ENCODE measurements at regions not wholly inside any gene's neighbourhood (a gene's known extent, or its start where the extent isn't known, plus 50 kb on each side); places are given as distances from the start of the nearest gene placed in this dataset.

DNA sequence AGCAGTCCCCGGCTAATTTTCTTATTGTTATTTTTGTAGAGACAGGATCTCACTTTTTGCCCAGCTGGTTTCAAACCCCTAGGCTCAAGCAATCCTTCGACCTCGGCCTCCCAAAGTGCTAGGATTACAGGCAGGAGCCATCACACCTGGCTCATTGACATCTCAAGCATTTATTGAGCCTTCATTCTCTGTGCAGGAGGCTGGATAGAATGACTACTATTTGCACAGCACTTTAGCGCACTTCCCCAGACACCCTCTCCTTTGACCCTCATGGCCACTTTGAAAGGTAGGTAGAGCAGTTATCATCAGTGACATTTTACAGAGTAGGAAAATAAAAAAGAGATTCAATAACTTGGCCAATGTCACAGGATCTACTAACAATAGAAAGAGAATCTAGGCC lies 124.0 kb upstream of the STXBP5 start:
- no peak for DNase-seq

DNA sequence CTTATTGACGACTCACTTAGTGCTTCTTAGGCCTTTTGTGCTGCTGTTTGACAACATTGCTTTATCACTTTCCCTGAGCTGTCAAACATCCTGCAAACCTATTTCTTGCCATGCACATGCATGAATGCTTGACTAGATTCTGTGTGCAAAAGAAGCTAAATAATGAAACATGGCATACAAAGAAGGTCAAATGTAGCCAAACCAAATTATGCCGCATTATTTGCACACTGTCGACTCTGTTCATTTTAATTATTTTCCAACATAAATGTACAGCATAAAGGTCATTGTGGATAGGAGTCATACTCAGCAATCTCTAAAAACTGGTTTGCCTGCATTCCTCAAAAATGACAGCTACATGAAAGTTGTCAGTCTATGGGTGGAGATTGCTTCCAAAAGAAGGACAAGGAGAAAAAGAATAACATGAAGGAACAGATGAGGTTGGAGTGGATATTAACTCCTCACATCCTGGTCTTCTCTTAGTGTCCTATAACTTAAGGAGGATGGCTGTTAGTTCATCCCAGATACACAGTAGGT lies 123.1 kb upstream of the STXBP5 start:
- no peak for DNase-seq

DNA sequence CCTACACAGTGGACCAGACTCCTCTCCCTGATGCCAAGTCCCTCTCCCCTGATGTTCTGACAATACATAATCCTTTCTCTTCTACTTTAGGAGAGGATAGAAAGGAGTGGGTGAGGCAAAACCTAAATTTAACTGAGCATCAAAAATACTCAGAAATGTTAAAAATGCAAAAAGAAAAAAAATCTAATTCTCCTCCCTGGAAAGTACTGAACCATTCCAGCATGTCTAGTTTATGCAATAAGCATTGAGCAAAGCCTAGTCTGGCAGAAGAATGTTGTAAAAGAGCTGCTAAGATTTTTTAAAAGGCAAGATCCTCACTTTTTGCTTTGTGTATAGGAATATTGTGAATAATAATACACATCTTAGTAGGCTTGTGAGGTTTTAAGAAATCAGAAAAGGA lies 116.6 kb upstream of the STXBP5 start:
- no peak for DNase-seq

DNA sequence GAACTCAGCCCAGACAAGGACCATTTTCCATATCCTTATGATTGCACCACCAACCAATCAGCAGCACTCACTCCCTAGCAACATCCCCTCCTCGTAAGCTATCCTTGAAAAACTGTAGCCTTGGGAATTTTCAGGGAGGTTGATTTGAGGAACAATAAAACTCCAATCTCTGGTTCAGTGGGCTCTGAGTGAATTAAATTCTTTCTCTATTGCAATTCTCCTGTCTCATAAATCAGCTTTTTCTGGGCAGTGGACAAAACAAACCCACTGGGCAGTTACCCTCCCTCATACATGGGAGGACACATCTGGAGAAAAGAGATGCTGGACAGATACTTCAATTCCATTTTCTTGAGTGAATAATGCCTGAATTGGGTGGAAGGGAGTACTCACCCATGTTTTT lies 115.4 kb upstream of the STXBP5 start:
- no peak for DNase-seq

DNA sequence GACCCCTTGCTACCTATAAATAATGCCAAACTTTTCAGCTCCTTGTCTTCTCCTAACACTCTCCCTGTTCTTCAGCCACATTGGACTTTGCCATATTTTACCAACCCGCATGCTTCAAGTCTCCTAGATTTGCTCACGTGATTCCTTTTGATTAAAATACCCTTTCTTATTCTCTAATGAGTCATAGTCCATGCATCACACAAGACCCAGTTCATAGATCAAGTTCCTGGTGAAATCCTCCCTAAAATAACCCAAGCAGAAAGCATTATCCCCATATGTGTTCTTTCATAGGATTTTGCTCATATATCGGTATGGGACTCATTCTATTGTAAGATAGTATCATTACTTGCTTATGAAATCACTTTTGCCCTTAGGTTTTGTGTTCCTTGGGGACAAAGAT lies 108.9 kb upstream of the STXBP5 start:
- no peak for DNase-seq

DNA sequence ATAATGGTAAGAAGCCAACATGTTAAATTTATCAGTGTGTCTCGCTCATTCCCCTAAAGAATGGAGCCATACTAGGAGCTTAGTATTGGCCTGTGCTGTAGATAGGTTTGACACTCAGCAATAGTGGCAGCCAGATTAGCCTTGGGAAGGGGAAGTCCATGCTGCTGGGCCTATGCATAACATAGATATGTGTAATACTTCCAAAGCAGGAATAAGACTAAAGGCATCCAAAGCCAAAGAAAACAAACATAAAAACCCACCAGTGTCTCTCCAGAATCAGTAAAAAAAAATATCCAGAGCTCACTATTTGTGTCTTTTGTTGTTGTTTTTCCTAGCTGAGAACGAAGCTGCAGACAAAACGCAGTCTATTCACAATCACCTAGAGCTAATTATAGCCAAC lies 104.2 kb upstream of the STXBP5 start:
- DNase-seq, result no peak

DNA sequence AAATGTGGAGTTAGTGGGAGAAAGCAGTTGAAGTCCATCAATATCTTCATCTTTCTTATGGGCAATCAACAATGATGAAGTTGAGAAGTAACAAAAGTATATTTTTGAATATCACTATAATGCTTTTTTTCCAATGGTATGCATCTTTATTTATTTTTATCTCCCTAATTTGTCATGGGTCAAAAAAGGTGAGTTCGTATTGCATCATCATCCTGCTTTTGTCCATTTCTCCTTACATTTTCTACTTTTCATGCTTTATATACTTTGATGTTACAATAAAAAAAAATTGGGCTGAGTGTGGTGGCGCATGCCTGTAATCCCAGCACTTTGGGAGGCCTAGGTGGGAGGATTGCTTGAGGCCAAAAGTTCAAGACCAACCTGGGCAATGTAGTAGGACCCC lies 101.2 kb upstream of the STXBP5 start:
- no peak for DNase-seq

DNA sequence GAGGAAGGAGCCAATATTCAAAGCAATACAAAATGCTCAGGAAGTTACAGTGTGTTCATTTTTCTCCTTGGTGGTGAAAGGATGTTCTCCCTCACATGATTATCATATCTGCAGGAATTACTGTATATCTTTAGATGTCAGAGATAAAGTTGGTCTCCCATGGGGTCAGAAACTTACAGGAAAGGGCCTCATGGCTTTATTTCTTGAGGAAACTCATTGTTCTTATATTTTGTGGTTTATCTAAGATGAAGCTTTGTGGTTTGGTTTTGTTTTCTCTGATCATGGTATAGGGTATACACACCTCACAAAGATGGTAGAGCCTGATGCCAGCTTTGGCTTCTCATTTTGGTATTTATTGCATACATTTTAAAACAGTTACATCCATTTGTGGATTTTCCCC lies 100.5 kb upstream of the STXBP5 start:
- DNase-seq, result no peak

DNA sequence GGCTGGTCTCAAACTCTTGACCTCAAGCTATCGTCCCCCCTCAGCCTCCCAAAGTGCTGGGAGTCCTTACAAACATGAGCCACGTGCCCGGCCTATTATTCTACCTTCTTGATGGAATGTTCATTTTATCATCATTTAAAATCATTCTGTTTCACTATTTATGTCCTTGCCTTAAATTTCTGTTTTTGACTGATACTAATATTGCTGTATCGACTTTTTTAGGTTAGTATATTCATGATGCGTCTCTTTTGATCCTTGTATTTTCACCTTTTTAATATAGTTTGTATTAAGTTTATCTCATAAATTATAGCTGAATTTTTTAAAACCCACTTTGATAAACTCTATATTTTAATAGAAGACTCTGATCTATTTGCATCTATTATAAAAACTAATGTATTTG lies 98.4 kb upstream of the STXBP5 start:
- DNase-seq, result no peak

DNA sequence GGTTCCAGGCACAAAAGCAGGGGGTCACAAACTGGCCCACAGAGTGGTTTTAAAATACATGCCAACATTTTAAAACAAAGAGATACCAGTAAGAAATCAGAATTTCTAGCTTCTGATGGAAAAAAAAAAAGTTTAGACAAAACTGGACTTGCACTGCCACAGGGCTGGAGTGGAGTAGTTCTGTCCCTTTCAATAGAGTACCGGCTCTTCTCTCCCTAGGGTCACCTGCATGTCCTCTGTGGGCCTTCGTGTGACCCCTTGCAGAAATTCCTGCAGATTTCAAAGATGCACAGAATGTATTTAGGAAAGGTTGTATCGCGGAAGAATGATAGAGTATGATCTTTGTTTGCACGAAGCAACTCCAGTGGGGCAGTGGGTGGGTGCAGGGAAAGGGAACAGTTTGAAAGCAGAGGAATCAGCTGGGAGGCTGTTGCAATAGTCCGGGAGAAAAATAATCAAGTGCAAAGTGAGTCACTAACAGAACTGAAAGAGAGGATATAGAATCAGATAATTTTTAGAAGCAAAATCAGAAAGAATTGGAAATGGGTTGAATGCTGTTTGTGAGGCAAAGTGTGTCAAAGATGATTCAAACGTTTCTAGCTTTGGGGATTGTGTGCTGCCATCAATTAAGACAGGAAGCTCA lies 97.3 kb upstream of the STXBP5 start:
- no peak for DNase-seq

DNA sequence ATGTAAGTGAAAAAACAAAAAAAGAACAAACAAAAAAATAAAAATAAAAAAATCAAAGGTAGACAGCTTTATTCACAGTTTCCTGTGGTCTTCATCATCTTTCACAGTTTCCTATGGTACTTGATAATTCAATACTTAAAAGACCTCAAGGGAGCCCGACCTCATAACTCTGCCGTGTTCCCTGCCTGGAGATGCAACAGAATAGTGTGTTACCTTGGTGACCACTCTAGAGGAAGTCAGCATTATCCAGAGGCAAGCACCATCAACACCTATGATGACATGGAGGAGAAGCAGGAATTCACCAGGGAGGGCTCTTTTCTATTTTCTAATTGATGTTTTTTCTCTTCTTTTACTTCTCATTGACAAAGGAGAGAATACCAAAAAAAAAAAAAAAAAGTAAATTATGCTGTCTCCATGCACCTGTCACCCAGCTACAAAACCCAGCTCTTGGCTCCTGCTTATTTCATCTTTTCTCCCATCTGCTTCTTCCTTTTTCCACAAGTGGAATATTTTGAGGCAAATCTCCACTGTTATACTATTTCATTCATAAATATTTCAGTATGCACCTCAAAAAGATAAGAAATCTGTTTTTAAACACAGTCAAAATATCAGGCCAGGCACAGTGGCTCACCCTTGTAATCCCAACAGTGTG lies 95.8 kb upstream of the STXBP5 start:
- no peak for DNase-seq

DNA sequence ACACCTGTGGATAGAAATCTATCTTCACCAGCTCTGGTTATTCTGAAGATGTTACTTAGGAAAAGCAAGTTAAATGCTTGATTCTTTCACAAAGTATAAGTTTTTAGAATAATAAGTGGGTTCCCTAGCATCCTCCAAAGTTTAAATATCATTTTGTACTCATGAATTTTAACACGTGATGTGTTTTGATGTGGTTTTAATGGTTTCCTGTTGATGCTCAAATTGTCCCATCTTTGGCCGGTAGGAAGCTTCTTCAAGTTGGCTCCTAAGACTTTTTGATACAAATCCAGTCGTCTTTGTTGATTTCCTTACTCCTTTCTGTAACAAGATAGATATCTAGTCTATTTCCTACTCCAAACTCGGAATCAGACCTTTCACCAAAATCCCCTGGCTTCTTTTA lies 94.5 kb upstream of the STXBP5 start:
- no peak for DNase-seq

DNA sequence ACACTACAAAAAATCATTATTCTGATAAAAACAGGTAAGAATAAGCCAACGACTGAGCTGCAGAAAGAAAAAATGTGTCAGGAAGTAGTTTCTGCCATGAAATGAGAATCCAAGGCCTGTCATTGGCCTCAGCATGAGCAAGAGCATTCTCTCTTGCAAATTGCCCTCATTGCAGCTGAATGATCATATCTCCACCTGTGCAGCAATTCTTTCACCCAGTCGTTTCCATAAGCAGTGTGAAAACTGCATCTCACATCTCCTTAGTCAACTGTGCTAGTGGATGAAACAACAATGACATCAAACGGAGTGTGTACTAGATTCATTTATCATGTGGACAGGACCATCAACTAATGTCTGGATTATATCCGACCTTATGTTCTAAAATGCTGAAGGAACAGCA lies 88.2 kb upstream of the STXBP5 start:
- no peak for DNase-seq

DNA sequence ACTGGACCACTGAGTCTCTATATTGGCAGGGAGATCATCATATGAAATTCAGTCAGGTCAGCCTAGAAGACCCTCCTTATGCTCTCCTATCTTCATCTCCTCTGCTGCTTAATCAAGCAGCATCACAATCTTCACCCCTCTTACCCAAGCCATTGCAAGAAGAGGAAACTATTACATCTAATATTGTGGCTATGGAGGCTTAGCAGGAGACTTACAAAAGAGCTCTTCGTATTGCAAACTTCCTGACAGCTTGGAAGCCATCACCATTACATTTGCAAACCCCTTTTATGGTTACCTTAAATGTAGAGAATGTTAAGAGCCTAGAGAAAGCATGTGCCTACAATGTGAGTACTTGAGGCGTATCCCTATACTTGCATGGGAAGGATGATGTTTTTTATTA lies 87.2 kb upstream of the STXBP5 start:
- DNase-seq, result no peak

DNA sequence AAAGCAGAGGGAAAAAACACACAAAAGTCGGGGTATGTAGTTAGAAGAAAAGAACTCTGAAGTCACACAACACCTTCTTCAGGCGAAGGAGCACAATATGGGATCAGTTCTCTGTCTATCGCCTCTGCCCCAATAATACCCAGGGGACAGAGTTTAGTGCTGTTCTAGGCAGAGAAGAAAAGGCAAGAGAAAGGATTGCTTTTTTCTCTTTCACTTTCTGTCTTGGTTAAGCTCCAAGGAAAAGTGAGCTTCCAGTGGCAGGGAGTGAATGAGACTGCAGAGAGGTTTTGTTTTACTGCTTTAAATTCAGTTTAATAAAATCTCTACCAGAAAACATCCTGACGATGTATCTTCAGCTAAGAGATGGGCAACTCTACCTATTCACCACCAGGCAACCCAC lies 86.6 kb upstream of the STXBP5 start:
- DNase-seq, result peak; percentile 19

DNA sequence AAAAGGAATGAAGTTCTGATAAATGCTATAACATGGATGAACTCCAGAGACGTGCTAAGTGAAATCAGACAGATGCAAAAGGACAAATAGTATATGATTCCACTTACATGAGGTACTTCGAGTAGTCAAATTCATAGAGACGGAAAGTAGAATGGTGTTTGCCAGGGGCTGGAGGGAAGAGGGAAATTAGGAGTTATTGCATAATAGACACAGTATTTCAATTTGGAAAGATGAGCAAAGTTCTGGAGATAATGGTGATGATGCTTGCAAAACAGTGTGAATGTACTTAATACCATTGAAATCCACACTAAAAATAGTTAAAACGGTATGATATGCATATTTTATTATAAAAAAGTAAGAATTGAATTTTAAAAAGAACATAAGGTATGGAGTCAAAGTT lies 84.9 kb upstream of the STXBP5 start:
- DNase-seq, result no peak

DNA sequence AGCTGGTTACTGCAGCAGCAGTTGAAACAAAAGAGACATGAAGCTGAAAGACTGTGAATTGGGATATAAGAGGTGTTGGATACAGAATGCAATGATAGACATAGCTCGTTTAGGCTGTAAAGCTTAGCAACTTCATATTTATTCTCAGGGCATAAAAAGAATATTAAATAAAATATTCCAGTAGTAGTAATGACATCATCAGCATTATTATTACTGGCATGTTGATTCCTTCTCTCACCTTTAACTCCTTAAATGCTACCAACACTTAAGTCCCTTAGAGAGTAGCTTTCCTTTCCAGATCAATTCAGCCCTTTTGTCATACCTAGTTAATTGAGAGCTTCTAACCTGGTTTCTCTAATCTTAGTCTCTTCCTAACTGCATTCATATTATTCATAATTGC lies 81.4 kb upstream of the STXBP5 start:
- DNase-seq, result no peak

DNA sequence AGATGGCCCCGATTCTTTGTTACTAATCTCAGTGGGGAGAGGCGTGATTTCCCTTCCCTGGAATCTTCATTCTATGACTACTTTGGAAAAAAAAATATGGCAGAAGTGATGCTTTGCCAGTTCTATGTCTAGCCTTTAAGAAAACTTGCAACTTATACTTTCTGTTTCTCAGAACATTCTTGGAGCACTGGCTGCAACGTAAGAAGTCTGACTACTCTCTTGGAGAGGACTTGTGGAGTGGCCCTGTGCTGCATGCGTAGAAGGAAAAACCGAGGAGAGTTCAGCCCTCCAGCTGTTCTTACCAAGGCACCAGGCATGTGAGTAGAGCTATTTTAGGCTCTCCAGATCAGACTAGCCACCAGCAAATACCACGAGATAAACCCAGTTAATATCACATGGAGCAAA lies 77.6 kb upstream of the STXBP5 start:
- no peak for DNase-seq

DNA sequence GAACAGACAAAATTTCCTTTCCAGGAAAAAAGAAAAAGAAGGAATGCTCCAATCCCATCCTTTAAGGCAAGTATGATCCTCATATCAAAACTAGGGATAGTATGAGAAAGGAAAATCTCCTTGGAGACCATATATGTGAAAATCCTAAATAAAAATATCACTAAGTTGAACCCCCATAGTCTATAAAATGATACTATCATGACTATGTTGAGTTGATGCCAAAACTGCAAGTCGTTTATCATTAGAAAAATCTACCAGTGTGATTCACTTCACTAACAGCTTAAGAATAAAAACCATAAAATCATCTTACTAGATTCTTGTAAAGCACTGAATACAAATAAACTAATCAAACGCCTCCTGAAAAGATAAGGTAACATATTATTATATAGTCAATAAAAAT lies 76.6 kb upstream of the STXBP5 start:
- no peak for DNase-seq

DNA sequence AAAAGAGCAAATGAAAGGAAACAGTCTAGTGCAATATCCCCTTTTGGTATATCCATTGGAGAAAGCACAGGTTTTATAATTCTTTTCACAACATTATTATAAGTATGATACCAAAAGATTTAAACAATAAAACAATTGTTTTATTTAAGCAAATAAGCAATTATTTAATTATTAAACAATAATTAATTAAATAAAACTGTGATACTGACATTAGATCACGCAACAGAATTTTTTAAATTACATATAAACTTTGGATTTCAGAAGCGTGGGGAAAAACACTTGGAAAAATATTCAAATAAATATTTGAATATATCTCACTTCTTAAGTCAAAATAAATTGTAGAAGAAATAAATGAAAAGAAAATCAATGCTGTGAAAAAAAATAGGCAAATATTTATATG lies 76.2 kb upstream of the STXBP5 start:
- DNase-seq, result no peak

DNA sequence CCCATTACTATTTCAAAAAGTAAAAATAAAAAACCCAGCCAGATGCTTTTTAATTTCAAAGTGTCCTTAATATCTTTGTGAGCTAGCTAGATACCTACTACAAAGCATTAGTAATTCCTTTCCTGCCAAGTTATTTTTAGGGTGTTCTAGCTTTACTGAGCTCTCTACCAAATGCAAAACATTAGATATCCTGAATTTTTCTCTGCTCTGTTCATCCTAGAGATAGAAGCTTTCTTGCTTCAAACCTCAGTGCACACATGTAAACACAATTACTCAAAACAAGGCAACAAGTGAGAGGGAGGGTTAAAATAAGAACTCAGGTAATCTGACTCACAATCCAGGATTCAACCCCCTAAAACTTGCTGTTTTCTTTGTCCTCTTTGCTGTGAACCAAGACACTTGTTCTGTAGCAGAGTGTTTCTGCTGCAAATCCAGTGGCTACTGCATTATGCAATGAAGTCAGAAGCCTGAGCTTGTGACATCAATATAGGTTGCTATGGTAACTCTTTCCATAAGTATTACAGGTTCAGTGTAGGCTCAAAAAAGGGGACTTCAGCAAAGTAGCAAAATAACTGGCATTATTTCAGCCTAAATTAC lies 72.6 kb upstream of the STXBP5 start:
- DNase-seq, result no peak

DNA sequence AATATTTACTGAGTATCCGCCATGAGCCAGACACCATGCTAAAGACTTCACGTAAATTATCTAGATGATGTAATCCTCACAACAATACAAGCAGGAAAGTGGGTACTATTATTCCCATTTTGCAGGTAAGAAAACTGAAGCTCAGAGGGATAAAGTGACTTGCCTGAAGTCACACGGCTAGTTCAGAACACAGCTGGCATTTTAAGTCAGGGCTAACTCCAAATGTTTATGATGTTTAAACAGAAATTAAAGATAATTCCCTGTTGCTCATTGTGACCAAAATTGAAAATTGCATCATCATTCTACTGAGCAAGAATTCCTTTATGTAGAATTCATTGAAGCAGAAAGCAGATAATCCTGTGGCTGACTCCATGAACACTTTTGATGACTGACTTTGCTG lies 71.3 kb upstream of the STXBP5 start:
- DNase-seq, result no peak

DNA sequence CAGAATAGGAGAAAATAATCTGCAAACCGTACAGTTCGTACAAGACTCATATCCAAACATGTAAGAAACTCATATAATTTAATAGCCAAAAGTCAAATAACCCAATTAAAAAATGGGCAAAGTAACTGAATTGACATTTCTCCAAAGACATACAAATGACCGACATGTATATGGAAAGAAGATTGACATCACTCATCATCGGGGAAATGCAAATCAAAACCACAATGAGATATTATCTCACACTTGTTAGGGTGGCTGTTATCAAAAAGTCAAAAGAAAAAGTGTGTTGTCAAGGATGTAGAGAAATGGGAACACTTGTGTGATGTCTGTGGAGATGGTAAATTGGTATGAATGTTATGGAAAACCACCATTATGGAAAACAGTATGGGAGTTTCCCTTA lies 70.5 kb upstream of the STXBP5 start:
- no peak for DNase-seq

DNA sequence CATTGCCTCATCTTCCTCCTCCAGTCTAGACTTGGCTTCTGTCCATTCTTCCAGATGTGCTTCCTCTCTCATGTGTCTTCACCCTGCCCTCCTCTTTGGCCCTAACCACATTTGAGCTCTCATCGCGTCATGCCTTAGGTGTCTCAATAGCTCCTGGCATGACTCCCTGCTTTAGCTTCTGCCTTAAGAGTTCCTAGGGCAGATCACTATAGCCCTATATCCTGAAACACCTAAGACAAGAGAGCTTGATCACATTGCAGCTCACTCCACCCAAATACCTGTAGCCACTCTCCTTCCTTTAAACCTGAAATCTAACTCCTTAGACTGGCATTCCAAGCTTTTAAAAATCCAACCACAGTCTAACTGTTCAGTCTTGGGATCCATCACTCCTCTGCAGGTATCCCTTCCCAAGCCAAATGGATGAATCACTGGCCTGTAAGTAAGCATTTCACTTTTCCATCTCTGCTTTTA lies 69.0 kb upstream of the STXBP5 start:
- DNase-seq, result no peak
